Nephron (organoid): ENCODE measurements at regions not wholly inside any gene's neighbourhood (a gene's known extent, or its start where the extent isn't known, plus 50 kb on each side); places are given as distances from the start of the nearest gene placed in this dataset.

ENCODE experiments used
- H3K27ac Mint-ChIP-seq, 3 experiments: 2 replicates each; pipeline ENCODE4 v1.8.0; 2020; ENCODE audit warnings: mixed read lengths in 3 of 3, mild to moderate bottlenecking in 2 of 3, moderate library complexity in 1 of 3
- H3K27me3 Mint-ChIP-seq: 2 replicates; pipeline ENCODE4 v1.8.0; 2021; ENCODE audit warnings: low read depth, mild to moderate bottlenecking, moderate library complexity, mixed read lengths
- H3K36me3 Mint-ChIP-seq: 2 replicates; pipeline ENCODE4 v1.8.0; 2020; ENCODE audit warnings: low read depth, mixed read lengths
- H3K4me1 Mint-ChIP-seq: 2 replicates; pipeline ENCODE4 v1.8.0; 2020; ENCODE audit warnings: mixed read lengths
- H3K4me3 Mint-ChIP-seq, 3 experiments: 2 replicates each; pipeline ENCODE4 v1.8.0; 2020; ENCODE audit warnings: mild to moderate bottlenecking in 3 of 3, mixed read lengths in 3 of 3, moderate library complexity in 2 of 3
- H3K9me3 Mint-ChIP-seq: 2 replicates; pipeline ENCODE4 v1.8.0; 2020; ENCODE audit warnings: mixed read lengths
- TF ChIP-seq, protein P1 (sequence below), 3 experiments: fragments of 200-600 bp; sonication (generic); IDR thresholded peaks; one replicate each; pipeline ENCODE4 v1.5.0; 2021; ENCODE audit warnings: antibody characterized with exemption in 3 of 3; ENCODE audit not compliant: unreplicated experiment in 3 of 3

DNA sequence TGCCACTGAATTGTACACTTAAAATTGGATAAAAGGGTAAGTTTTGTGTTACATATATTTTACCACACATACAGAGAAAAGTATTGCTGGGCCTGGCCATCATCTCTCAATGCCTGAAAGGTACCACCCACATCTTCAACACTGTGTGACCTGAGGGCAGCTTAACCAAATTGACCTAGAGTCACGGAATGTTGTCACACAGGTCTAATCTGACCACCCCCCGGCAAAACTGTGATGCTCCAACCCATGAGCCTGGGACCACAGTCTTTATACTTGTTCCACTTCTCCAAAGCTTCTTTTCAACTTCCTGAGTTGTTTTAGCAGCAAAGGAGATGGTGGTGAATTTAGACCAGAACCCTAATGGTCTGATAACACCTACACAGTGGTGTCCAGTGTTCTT is 210.3 kb upstream of the TPM1 start:
- Mint-ChIP-seq H3K4me1 (peaks cover 28% of the 10 kb centered on the region), H3K27me3 (no peaks in the 10 kb centered on the region), H3K27ac (no peak overlapping the region), H3K36me3 (peaks cover 34% of the 10 kb centered on the region), H3K4me3 (no peak overlapping the region), H3K9me3 (no peaks in the 10 kb centered on the region)
- TF ChIP-seq, protein P1, sequence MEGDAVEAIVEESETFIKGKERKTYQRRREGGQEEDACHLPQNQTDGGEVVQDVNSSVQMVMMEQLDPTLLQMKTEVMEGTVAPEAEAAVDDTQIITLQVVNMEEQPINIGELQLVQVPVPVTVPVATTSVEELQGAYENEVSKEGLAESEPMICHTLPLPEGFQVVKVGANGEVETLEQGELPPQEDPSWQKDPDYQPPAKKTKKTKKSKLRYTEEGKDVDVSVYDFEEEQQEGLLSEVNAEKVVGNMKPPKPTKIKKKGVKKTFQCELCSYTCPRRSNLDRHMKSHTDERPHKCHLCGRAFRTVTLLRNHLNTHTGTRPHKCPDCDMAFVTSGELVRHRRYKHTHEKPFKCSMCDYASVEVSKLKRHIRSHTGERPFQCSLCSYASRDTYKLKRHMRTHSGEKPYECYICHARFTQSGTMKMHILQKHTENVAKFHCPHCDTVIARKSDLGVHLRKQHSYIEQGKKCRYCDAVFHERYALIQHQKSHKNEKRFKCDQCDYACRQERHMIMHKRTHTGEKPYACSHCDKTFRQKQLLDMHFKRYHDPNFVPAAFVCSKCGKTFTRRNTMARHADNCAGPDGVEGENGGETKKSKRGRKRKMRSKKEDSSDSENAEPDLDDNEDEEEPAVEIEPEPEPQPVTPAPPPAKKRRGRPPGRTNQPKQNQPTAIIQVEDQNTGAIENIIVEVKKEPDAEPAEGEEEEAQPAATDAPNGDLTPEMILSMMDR (IDR thresholded peaks at IDR 0.05; ENCODE audit: unreplicated experiment in 3 of 3) = no peak

- peak overlapping the region; percentile 28 to 91 (median 62) for H3K27ac Mint-ChIP-seq
Measured at GRCh38 chr15:62833646-62834045, 208.9 kb upstream of the TPM1 start.

DNA sequence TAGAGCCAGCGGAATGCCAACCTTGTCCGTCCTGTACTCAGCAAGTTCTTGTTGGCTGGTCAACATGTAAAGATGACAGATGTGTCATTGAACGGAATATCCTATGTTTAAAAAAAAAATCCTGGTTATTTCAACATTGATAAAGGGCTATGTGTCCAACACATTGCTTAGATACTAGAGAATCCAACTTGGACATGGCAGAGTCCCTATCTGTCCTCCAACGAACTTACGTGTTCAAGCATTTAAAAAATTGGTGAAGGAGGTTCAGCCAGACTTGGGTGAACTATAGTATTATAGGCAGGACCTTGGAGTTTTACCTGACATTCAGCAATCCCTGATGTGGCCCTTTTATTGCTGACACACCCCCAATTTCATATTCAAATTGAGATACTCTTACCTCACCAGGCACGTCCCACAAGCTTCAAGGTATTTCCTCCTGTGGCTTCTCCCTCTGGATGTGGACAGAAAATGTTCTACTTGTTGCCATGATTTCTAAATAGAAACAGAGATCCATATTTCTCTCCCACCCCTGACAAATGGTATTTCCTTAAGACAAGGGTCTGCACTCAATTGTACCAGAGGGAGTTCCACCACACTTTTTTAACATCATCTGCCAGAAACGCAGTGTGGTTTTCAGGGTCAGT is 207.7 kb upstream of the TPM1 start:
- no peak overlapping the region for H3K4me3 Mint-ChIP-seq
- TF ChIP-seq, protein P1 (IDR thresholded peaks at IDR 0.05; ENCODE audit: unreplicated experiment in 3 of 3) = no peak
- peaks cover 48% of the 10 kb centered on the region for H3K36me3 Mint-ChIP-seq
- peaks cover 17% of the 10 kb centered on the region for H3K4me1 Mint-ChIP-seq
- H3K27me3 Mint-ChIP-seq = no peaks in the 10 kb centered on the region
- H3K27ac Mint-ChIP-seq = peak overlapping the region; percentile 37 to 91 (median 62)
- H3K9me3 Mint-ChIP-seq = no peaks in the 10 kb centered on the region

More at GRCh38 chr15:62833646-62834045, 208.9 kb upstream of the TPM1 start:
- Mint-ChIP-seq H3K36me3 (peaks cover 43% of the 10 kb centered on the region), H3K27me3 (no peaks in the 10 kb centered on the region), H3K9me3 (no peaks in the 10 kb centered on the region), H3K4me1 (peaks cover 18% of the 10 kb centered on the region), H3K4me3 (no peak overlapping the region)
- TF ChIP-seq, protein P1 (IDR thresholded peaks at IDR 0.05; ENCODE audit: unreplicated experiment in 3 of 3) = no peak

DNA sequence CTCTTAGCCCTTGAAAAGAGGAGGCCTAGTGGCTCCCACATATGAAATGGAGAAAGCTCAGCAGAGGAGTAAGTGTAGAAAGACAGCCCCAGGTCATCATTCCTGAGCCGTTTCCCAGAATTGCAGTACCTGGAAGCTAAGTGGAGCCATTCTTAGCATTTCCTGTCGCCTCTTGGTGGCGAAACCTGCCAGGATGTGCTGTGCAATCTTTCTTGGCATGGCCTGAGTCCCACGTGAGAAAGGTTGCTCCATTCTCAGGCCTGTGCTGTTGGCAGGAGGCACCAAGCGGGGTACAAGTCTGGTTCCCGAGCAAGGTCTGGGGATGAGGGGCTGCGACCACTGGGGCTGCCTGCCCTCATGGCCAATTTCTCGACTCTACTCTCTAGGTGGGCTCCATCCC is 207.2 kb upstream of the TPM1 start:
- Mint-ChIP-seq H3K9me3 (no peaks in the 10 kb centered on the region), H3K27me3 (no peaks in the 10 kb centered on the region), H3K36me3 (peaks cover 52% of the 10 kb centered on the region), H3K4me1 (peaks cover 17% of the 10 kb centered on the region), H3K27ac (peak overlapping the region; percentile 37 to 91 (median 62)), H3K4me3 (no peak overlapping the region)
- TF ChIP-seq, protein P1 (IDR thresholded peaks at IDR 0.05; ENCODE audit: unreplicated experiment in 3 of 3) = no peak

DNA sequence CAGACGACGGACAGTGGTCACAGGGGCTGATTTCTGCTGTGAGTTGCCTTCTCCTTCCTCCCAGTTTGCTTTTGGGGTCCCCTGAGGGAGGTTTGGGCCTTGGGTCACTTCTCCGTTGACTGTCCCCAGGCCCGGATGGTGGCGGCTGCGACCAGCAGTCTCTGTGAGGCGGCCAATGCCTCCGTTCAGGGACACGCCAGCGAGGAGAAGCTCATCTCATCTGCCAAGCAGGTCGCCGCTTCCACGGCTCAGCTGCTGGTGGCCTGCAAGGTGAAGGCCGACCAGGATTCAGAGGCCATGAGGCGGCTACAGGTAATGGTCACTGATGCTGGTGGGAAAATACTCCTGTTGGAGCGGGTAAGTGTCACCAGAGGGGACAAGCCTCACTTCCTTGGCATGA is 206.8 kb upstream of the TPM1 start:
- Mint-ChIP-seq H3K9me3 (no peaks in the 10 kb centered on the region), H3K36me3 (peaks cover 56% of the 10 kb centered on the region), H3K4me1 (peaks cover 17% of the 10 kb centered on the region), H3K27ac (peak overlapping the region in 1 of 3 experiments; percentile 91), H3K27me3 (no peaks in the 10 kb centered on the region), H3K4me3 (no peak overlapping the region)
- TF ChIP-seq, protein P1 (IDR thresholded peaks at IDR 0.05; ENCODE audit: unreplicated experiment in 3 of 3) = no peak
